LoVo (cell line): ENCODE measurements at regions not wholly inside any gene's neighbourhood (a gene's known extent, or its start where the extent isn't known, plus 50 kb on each side); places are given as distances from the start of the nearest gene placed in this dataset.

Experiments used
- DNase-seq: peaks from one replicate; pipeline ENCODE4 v3.0.0-alpha.2; 2016; ENCODE audit warnings: low spot score

DNA sequence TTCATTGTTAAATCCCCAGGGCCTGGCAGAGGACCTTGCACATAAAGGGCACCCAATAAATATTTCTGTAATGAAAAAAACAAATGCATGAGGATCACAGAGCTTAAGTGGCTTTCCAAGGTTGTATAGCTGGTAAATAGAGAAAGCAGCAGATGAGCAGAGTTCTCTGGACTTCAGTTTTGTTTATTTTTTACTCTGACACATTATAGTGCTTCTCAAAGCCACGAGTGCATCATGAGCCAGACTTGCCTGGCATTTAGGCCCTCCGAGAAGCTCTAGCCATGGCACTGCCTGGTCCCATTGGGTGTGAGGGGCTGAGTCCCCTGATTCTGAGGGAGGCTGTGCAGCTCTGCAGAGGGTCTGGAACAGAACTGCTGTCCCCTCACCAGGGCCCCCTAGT is 87.2 kb upstream of the ZNF32 start:
- no peak for DNase-seq

GRCh38 chr10:43734716-43735115 is 86.0 kb upstream of the ZNF32 start:
- DNase-seq = no peak

DNA sequence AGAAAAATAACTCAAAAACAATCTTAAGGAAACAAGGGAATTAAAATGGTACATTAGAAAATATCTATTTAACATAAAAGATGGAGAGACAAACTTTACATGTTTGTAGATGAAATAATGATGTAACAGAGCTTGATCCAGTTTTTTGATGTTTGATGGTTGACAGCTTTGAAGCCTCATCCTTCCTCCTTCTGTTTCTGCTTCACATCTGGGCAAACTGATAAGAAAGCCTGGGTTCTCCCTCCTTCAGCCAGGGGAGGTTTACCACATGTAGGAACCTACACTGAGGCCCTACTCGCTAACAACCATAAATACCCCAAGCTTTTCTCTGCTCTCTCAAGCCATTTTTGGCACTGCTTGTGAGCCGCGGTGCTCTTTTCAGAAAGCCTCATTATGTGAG is 82.8 kb upstream of the ZNF32 start:
- DNase-seq = no peak

DNA sequence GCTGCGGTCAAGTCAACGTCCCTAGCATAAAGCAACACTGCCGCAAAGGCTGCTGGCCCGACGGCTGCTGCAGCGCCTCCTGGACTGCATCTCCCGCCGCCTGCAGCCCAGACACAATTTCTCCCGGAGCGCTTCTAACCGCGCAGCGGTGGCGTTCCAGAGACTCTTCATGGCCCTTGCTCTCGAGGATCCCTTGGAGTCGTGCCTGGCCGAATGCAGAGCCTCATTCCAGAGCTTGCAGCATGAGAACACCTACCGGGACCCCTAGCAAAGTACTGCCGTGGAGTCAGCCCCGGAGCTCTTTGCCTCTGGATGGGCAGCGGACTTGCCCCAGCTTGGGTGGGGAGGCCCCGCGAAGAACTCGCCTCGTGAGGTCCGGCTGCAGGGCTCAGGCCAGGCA is 79.7 kb upstream of the ZNF32 start:
- DNase-seq = no peak

DNA sequence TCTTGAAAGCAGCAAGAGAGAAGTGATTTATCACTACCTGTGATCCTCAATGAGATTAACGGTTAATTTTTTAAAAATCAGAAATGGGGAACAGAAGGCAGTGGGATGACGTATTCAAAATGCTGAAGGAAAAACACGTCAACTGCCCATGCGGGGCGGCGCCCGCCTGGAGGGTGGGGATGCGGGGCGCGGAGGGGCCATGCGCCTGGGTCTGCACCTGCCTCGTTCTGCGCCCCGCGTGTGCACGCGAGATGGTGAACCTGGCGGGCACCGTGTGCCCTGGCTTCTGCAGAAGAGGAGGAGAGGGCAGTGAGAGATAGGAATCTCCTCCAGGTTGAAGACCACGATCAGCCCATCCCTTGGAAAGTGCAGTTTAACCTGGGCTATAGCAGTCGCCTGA is 79.3 kb upstream of the ZNF32 start:
- DNase-seq = no peak

- DNase-seq = no peak
Observed at GRCh38 chr10:43715334-43715733, 66.7 kb upstream of the ZNF32 start.

DNA sequence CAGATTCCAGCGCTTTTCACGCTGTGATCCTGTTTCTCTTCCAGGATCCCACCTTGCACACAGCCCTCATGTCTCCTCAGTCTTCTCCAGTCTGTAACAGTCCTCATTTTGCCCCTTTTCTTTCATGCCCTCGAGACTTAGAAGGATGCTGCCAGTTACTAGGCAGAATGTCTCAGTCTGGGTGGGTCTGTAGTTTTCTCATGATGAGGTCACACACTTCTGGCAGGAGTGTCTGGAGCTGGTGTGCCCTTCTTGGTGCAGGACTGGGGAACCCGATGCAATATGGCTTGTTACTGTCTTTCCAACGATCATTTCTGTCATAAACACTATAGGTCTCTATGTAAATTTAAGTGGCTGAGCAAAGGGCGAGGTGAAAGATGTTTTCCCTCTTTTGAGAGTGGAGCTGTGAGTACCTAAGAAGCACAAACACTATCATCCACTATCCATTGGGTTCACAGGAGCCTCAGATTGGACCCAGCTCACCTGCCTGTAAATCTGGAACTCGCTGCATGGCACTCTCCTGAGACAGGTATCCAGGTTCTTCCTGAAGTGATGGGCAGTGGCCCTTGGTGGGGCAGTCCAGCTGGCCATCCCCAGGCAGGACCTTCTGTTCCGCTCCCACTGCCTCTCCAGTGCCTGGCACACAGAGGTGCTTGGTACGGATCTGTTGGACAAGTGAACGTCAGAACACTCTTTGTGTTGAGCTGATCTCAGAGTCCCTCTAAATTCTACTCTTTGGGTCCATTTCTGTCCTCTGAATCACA is 64.3 kb upstream of the ZNF32 start:
- no peak for DNase-seq

GRCh38 chr10:43710772-43711471 is 62.2 kb upstream of the ZNF32 start:
- DNase-seq = no peak

GRCh38 chr10:43708262-43708661 is 59.6 kb upstream of the ZNF32 start:
- no peak for DNase-seq

DNA sequence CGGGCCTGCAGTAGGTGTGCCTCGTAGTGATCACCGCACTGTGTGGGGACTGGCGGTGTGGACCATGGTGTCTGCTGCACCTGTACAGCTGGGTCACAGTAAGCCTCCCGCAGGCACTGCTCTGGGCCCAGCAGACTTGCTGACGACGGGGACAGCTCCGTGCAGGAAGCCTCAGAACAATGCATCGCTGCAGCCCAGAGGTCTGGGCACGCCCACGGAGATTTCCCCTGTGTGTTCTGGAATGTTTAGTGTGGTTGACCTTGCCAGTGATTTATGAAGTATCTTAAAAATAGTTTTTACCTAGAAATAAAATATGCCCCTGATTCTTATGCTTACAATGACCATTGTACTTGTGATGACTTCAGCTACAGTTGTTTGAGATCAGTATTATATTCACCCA is 59.1 kb upstream of the ZNF32 start:
- DNase-seq = no peak

DNA sequence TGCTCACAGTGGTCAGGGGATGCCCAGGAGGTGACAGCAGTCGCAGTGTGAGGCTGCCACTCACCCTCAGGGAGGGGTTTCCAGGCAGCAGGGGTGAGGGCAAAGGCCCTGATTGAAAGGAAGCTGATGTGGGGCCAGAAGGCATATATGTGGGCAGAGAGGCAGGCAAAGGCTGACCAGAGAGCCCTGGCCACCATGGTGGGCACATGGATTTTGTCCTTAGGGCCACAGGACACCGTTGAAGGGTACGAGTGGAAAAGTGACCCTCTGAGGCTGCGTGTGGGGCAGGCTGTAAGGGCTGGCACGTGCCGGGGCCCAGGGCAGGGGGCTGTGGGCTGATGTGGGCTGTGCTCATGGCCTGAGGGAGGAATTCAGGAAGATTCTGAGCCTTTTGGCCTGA is 57.5 kb upstream of the ZNF32 start:
- DNase-seq = no peak

DNA sequence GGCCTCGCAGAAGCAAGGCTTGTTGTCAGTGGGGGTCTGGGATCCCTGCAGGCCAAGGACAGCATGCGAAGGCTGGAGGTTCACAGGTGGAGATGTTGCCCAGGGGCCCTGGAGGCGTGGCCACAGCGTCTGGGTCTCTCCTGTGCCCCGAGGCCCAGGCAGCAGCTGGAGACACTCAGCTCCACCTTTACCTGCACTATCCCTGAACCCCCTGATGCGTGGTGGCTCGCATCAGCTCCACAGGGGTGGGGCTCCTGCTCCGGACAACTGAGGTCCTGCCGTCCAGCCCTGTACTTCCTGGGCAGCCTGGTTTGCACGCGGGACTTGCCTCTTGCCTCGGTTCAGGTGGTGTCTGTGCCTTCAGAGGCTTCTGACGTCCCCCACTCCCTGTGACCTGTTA is 54.6 kb upstream of the ZNF32 start:
- no peak for DNase-seq

GRCh38 chr10:43702936-43703281 is 54.2 kb upstream of the ZNF32 start:
- DNase-seq = no peak

GRCh38 chr10:43702213-43702935 is 53.7 kb upstream of the ZNF32 start:
- DNase-seq = no peak

DNA sequence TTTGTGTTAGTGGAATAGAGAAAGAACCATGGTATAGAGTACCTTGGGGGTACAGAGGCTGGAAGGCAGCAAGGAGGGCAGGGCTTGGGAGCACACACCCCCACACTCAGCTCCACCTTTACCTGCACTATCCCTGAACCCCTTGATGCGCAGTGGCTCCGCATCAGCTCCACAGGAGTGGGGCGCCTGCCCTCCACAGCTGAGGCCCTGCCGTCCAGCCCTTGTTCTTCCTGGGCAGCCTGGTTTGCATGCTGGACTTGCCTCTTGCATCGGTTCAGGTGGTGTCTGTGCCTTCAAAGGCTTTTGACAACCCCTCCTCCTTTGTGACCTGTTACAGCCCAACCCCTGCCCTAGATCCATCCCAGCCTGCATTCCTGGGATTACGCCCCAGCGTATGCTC is 52.6 kb upstream of the ZNF32 start:
- DNase-seq = no peak

DNA sequence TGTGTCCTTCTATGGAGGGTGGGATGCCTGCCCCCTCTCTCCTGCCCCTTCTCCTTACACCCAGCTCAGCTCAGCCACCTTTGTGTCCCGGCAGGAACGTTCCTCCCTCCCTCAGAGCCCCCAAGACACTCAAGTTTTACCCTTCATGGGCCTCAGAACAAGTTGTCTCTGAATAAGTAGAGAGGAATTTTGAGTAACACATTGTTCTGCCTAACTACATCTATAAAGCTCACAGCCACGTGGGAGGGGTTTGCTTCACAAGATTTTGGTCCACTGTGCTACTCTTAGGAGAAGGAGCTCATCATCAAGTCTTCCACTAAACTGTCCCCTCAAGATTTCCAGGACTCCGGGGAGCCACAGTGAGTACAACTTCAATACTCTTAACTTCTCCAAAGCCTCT is 51.6 kb upstream of the ZNF32 start:
- DNase-seq = no peak

- DNase-seq = no peak
Observed at GRCh38 chr10:43699516-43699915, 50.8 kb upstream of the ZNF32 start.
